ENCODE measurements at regions not wholly inside any gene's neighbourhood (a gene's known extent, or its start where the extent isn't known, plus 50 kb on each side); places are given as distances from the start of the nearest gene placed in this dataset.
"Not testable (repeated sequence)": the region's sequence is repeated elsewhere in the genome, so short reads cannot be mapped to it uniquely, and the experiment has no call there.

DNA sequence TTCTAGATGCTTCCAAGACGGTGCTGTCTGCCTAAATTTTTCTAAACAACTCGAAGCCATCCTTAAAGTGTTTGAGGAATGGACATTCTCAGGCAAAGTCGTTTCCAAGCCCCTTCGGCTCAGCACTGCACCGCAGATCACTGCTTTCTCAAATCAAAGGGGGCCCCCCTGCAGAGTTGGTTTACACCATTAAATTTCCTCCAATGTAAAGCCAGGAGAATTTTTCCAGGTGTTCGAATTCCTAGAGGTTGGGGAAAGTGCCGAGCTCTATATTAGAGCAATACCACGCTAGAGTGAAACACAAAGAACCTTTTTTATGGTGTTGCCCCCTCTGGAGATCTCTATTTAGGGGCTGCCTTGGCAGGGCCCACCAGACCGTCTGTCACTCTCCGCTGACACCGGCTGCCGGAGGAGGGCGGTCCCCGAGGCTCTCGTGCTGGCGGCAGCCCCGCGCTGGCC is 277.9 kb upstream of the NR2F2 start:
- DNase-seq, result no peak

- DNase-seq, result peak; percentile 89
Observed at GRCh38 chr15:96053031-96053780, 277.3 kb upstream of the NR2F2 start.

GRCh38 chr15:96053781-96054428 is 276.6 kb upstream of the NR2F2 start:
- DNase-seq, result peak; percentile 68

DNA sequence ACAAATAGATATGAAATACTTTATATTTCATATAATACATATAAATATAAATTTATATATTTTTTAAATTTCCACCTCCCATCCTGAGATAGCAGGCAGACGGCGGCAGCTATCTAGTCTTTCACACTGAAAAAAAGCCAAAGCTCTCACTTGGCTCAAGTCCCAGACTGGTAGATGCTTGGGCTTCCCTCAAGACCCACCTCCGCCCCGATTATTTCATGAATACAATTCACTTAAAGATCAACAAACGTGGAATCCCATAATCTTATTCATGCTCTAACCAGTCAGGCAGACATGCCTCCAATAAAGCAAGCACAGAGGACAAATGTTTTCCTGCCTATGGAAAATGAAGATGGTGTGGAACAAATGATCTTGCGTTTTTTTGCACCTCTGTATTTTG is 275.9 kb upstream of the NR2F2 start:
- peak; percentile 37 for DNase-seq

DNA sequence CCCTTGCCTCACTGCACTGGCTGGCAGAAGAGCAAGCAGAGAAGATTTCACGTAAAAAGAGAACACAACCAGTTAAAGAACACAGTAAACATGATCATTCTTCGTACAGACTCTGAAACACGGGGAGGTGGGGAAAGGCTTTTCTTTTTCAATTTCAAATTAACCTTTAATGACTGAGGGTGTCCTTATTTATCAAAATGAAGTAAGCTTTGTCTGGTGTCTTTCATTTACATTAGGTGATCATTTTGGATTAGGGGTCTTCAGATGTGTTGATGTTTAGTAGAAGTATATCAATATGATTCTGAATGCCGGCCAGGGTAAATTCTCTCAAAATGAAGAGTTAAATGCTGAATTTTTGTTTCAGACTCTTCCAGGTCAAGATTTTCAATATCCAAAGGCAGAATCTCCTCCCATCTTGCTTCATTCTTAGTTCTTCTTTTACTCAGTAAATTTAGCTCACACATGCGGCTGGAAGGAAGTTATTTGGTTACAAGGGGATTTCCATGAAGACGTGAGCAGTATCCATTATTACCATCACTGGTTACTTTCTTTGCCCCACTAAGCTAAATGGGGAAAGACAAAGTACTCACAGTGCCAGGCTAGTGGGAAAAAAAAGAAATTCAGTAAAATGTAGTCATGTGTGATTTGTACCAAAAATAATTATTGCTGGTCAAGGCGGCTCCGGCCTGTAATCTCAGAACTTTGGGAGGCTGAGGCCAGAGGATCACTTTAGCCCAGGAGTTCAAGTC is 272.2 kb upstream of the NR2F2 start:
- DNase-seq, result no peak

- not testable (repeated sequence) for DNase-seq
Observed at GRCh38 chr15:96058852-96059103, 271.7 kb upstream of the NR2F2 start.

GRCh38 chr15:96060591-96060990 is 269.9 kb upstream of the NR2F2 start:
- DNase-seq, result not testable (repeated sequence)

DNA sequence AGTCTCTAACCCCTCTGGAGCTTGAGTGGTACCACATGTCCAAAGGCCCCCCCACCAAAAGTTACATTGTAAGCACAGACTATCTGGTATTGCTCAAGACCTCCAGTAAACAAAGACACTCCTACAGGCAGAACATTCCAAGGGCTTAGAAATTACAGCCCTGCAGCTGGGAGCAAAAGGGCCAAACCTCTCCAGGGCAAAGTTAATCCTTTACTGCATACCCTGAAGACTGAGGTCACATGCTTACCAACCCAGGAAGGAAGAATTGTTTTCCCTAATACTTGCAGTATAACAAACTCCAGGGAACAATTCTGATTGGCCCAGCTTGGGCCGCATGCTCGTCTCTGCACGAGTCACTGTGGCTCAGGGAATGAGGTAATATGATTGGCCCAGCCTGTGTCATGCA is 266.1 kb upstream of the NR2F2 start:
- DNase-seq, result no peak

DNA sequence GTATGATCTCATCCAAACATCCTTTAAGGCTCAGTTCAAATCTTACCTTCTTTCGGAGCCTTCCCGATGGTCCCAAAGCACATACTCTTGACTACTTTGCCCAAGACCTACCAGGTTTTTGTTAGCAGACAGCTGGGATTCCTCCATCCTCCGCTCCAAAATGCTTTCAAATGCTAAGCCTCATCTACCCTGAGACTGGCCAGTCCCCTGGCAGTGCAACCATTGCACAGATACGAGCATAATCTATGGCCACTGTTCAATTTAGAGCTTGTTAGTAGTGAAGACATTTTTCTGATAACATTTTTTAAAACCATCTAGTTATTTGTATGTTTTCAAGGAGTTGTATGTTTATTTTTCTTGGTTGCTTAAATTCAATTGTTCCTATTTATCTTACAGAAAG is 264.4 kb upstream of the NR2F2 start:
- no peak for DNase-seq

DNA sequence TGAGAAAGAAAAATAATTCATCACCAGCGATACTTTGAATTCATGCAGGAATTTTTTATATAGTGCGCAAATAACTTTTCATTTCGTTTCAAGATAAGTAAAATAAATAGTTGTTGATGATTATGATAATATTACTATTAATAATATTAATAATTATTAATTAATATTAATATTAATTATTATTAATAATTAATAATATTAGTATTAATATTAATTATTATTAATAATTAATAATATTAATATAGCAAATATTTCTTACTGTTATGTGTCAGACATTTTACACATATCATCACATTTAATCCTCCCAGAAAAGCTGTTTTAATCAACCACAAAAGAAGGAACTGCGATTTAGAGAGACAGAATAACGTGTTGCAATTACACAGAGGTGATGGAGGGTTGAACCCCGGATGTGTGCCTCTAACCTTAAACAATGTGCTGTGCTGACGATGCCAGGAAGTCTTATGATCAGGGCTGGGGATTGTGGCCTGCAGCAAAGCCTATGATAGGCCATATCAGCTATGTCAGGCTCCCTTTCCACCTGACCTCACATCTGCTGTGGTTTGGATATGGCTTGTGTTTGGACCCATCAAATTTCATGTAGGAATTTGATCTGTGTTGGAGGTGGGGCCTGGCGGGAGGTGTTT is 263.5 kb upstream of the NR2F2 start:
- DNase-seq, result no peak

DNA sequence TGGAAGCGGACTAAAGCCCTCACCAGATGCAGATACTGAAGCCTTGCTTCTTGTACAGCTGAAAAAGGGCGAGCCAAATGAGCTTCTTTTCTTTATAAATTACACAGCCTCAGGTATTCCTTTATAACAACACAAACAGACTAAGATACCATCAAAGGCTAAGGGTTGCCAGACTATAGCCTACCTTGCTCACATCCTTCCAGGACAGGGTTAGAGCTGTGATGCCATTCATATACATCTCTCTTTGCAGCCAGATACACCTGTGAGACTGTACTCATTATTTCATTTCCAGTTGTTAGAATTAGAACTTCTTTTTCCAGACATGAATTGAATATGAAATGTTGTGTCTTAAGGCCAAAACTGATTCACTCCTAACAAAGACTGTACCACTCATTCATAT is 262.8 kb upstream of the NR2F2 start:
- DNase-seq, result no peak

DNA sequence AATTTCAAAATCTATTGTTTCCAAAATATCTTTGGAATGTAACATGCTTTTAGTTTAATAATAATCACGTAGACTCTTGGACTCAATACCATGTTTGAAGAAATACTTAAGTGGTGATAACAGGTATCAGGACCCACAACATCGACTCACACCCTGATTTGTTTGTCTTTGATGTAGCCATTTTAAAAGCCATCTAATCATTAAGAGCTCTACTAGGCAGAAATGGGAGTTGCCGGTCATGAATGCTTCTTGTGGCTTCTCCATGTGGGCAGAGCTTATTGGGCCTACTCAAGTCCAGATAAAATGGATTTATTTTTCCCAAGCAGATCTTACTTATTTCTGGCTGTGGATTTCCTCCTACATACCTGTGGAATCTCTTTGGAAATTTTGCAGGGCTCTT is 261.6 kb upstream of the NR2F2 start:
- DNase-seq, result no peak

- DNase-seq, result no peak
Observed at GRCh38 chr15:96070636-96071035, 259.9 kb upstream of the NR2F2 start.

- no peak for DNase-seq
Observed at GRCh38 chr15:96072821-96073220, 257.7 kb upstream of the NR2F2 start.

DNA sequence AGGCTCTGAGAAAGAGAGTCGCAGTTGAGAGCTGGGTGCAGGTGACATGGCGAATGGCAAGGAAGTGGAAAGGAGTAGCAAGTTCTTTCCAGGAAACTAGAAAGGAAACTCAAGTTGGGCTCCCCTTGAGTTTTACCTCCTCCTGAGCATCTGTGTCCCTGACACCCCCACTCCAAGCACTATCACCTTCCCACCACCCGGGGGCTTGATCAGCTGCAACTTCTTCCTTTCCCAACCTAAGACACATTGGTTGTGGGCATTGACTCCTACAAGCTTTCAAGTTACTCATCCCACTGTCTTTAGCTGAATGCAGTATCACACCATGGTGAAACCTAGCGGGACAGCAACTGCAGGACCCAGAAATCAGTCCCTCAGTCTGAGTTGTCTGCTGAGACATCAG is 256.6 kb upstream of the NR2F2 start:
- DNase-seq, result no peak

GRCh38 chr15:96075895-96076294 is 254.6 kb upstream of the NR2F2 start:
- DNase-seq, result no peak

DNA sequence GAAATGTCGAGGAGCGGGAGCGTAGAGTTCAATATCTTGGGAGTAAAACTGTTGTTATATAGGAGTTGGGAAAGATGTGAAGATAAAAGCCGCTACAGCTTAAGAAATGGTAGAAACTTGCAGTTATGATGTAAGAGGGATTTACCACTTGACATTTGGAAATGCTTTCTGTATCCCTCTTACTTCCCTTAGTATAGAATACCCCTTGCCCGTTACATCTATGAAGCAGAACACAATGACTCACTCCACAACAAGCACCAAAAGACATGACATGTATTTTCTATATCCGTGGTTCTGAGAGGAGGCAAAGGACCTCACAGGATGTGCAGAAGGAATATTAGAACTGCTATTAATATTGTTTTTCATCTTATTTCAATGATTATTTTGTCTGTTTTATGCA is 254.2 kb upstream of the NR2F2 start:
- DNase-seq, result no peak

GRCh38 chr15:96079041-96079440 is 251.5 kb upstream of the NR2F2 start:
- no peak for DNase-seq

GRCh38 chr15:96079882-96080281 is 250.6 kb upstream of the NR2F2 start:
- DNase-seq, result no peak

GRCh38 chr15:96086164-96086563 is 244.3 kb upstream of the NR2F2 start:
- no peak for DNase-seq

DNA sequence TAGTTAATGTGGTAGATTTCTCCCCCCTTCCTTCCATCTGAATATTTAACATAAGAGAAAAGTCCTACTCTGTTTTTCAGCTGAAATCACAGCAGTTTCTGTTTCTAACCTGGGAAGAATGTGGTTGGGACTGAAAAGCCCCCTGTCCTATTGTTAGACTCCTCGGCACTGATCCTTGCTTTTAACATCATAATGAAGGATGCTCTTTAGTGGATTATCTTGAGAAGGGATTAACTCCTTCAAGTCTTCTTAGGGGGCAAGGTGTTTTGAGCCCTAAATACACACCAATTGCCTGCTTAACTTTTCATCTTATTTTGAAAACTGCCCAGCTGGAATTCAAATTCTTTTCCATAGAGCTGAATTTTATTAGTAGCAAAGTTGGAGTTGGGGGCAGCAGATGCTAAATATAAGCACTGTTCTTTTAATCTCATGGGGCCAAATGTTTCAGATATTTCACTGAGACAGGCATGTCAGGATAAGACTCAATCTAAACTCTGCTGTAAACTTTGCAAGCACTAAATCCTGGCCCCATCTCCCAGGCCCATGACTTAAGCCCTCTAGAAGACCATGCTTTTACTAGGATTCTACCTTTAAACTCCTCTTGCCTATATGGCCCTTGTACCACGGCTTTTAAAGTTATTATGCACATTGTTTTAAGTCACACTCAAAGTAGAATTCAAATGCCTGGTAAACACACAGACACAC is 243.2 kb upstream of the NR2F2 start:
- no peak for DNase-seq

DNA sequence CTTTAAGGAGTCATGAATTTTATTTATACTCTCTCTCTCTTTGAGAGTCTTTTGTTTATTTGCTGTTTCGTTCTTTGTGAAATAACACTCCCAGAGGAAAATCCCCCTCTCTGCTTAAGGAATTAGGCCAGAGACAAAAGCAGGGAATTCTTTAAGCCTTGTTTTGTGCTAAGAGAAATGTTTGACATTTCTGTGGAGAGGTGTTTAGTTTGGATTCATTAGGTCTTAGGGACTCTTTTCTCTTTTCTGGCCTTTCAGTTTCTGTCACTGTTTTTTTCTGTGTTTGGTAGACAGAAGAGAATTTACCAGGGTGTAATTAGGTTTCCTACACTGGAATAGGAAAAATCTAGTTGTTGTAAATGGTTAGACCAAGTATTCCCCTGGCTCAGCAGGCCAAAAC is 241.8 kb upstream of the NR2F2 start:
- DNase-seq, result no peak

- no peak for DNase-seq
Observed at GRCh38 chr15:96089405-96090058, 241.0 kb upstream of the NR2F2 start.
